GM12872 (cell line): ENCODE measurements at regions not wholly inside any gene's neighbourhood (a gene's known extent, or its start where the extent isn't known, plus 50 kb on each side); places are given as distances from the start of the nearest gene placed in this dataset.

Source experiments
- CTCF ChIP-seq: IDR thresholded peaks from 3 replicates; pipeline ENCODE4 v1.5.1; 2011; ENCODE audit warnings: low read depth, mild to moderate bottlenecking, low read length, moderate library complexity; ENCODE audit not compliant: insufficient read depth

GRCh38 chr4:110953898-110954297 lies 331.0 kb upstream of the PITX2 start:
- no peak for TF ChIP-seq CTCF

GRCh38 chr4:110955748-110956147 lies 332.9 kb upstream of the PITX2 start:
- TF ChIP-seq CTCF = no peak

GRCh38 chr4:110959041-110959643 lies 336.3 kb upstream of the PITX2 start:
- TF ChIP-seq CTCF = peak; percentile 42

- TF ChIP-seq CTCF = no peak
These were observed 338.2 kb upstream of the PITX2 start for GRCh38 chr4:110961066-110961465.

GRCh38 chr4:110962616-110963015 lies 339.7 kb upstream of the PITX2 start:
- TF ChIP-seq CTCF = no peak

GRCh38 chr4:110963662-110964280 lies 340.9 kb upstream of the PITX2 start:
- TF ChIP-seq CTCF = no peak

- TF ChIP-seq CTCF = no peak
These were observed 345.1 kb upstream of the PITX2 start for GRCh38 chr4:110967936-110968335.
